Fibroblast of villous mesenchyme (primary cell): ENCODE measurements at regions not wholly inside any gene's neighbourhood (a gene's known extent, or its start where the extent isn't known, plus 50 kb on each side); places are given as distances from the start of the nearest gene placed in this dataset.

Experiments
- DNase-seq: peaks from one replicate; pipeline ENCODE4 v3.0.0-alpha.2; 2010; ENCODE audit warnings: low read depth
- H3K4me3 ChIP-seq: 2 replicates; pipeline ENCODE4 v1.5.1; 2011; ENCODE audit warnings: low read depth, mild to moderate bottlenecking, low read length
- CTCF ChIP-seq: IDR thresholded peaks from 2 replicates; pipeline ENCODE4 v1.5.1; 2012; ENCODE audit warnings: low read depth, mild to moderate bottlenecking, low read length; ENCODE audit not compliant: insufficient read depth

- no peak for DNase-seq
- H3K4me3 ChIP-seq = no peak overlapping the region
- TF ChIP-seq CTCF = no peak
These were observed 100.4 kb upstream of the CHORDC1 start for GRCh38 chr11:90323289-90323688.

- H3K4me3 ChIP-seq = no peak overlapping the region
- no peak for TF ChIP-seq CTCF
- no peak for DNase-seq
These were observed 98.2 kb upstream of the CHORDC1 start for GRCh38 chr11:90321018-90321417.

- no peak for TF ChIP-seq CTCF
- no peak overlapping the region for H3K4me3 ChIP-seq
- DNase-seq = no peak
These were observed 95.8 kb upstream of the CHORDC1 start for GRCh38 chr11:90318651-90319050.

GRCh38 chr11:90310210-90310609, 87.4 kb upstream of the CHORDC1 start:
- H3K4me3 ChIP-seq = no peak overlapping the region
- TF ChIP-seq CTCF = no peak
- DNase-seq = no peak

- no peak for DNase-seq
- no peak for TF ChIP-seq CTCF
- H3K4me3 ChIP-seq = no peak overlapping the region
These were observed 86.8 kb upstream of the CHORDC1 start for GRCh38 chr11:90309693-90310092.

- no peak overlapping the region for H3K4me3 ChIP-seq
- TF ChIP-seq CTCF = no peak
- DNase-seq = no peak
These were observed 71.7 kb upstream of the CHORDC1 start for GRCh38 chr11:90294526-90294925.

- H3K4me3 ChIP-seq = no peak overlapping the region
- no peak for TF ChIP-seq CTCF
- DNase-seq = no peak
These were observed 71.2 kb upstream of the CHORDC1 start for GRCh38 chr11:90294091-90294490.
